Fibroblast of pulmonary artery (primary cell): ENCODE measurements at regions not wholly inside any gene's neighbourhood (a gene's known extent, or its start where the extent isn't known, plus 50 kb on each side); places are given as distances from the start of the nearest gene placed in this dataset.
"Not testable (repeated sequence)": the region's sequence is repeated elsewhere in the genome, so short reads cannot be mapped to it uniquely, and the experiment has no call there.

Source experiments
- DNase-seq: peaks from one replicate; pipeline ENCODE4 v3.0.0-alpha.2; 2010; ENCODE audit warnings: low read depth
- H3K4me3 ChIP-seq: replicated peaks from 2 replicates; pipeline ENCODE4 v1.5.1; 2011; ENCODE audit warnings: low read depth, mild to moderate bottlenecking, control low read depth, low read length, moderate library complexity
- TF ChIP-seq, protein P1 (sequence below): IDR thresholded peaks from 2 replicates; pipeline ENCODE4 v1.5.1; 2011; ENCODE audit warnings: mild to moderate bottlenecking, control low read depth, low read length, inconsistent platforms; ENCODE audit errors: missing control alignments

DNA sequence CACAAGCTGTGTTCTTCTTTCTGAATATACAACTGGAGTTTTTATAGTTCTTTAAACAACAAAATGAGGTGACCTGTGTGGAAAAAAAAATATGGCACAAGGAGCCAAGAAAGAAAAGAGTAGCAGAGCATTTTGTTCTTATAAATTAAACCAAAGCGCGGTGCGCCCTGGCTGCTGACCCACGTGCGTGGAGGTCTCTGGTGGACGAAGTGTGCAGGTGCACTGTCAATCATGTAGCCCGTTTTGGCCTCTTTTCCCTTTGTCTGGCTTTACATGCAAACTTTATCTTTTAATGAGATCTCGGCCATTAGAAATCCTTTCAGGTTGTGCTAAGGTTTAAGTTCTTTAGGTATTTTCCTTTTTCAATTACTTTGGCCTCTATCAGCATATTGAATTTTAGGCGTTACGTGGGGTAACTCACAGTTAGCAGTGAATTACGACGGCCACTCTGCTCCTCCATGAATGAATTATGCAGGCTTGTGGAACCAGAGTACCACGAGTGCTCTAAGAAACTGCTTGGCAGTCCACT is 443.9 kb upstream of the SLC10A2 start:
- H3K4me3 ChIP-seq, result no peak overlapping the region
- TF ChIP-seq, protein P1, sequence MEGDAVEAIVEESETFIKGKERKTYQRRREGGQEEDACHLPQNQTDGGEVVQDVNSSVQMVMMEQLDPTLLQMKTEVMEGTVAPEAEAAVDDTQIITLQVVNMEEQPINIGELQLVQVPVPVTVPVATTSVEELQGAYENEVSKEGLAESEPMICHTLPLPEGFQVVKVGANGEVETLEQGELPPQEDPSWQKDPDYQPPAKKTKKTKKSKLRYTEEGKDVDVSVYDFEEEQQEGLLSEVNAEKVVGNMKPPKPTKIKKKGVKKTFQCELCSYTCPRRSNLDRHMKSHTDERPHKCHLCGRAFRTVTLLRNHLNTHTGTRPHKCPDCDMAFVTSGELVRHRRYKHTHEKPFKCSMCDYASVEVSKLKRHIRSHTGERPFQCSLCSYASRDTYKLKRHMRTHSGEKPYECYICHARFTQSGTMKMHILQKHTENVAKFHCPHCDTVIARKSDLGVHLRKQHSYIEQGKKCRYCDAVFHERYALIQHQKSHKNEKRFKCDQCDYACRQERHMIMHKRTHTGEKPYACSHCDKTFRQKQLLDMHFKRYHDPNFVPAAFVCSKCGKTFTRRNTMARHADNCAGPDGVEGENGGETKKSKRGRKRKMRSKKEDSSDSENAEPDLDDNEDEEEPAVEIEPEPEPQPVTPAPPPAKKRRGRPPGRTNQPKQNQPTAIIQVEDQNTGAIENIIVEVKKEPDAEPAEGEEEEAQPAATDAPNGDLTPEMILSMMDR, result no peak
- no peak for DNase-seq

DNA sequence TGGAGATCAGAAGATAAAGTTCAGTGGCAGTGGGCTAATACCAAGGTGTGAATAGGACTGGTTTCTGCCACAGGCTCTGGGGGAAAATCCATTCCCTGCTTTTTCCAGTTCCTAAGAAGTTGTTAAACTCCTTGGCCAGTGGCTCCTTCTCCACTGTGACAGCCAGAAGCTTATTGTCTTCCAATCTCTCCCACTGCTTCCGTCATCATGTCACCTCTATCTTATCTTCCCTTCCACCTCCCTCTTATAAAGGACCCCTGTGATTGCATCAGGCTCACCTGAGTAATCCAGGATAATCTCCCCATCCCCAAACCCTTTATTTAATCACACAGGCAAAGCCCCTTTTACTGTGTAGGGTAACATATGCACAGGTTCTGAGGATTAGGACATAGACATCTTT is 431.2 kb upstream of the SLC10A2 start:
- TF ChIP-seq, protein P1, result no peak
- DNase-seq, result no peak
- H3K4me3 ChIP-seq, result no peak overlapping the region

DNA sequence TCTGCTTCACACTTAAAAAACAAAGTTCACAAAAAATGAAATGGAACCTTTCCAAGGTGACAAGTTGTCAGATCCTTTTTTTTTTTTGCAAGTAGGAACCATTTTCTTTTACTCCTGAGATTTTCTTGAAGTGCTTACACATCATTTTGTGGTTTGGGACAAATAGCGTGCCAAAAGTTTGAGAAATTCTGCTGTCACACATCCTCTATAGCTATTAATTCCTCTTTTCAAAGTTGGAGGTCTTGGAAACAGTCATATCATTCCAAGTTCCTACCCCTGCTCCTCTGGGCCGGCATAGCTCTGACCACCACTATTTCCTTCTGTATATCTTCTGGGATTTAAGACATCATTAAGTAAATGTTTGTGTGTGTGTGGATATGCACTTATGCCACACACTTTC is 421.6 kb upstream of the SLC10A2 start:
- no peak for DNase-seq

DNA sequence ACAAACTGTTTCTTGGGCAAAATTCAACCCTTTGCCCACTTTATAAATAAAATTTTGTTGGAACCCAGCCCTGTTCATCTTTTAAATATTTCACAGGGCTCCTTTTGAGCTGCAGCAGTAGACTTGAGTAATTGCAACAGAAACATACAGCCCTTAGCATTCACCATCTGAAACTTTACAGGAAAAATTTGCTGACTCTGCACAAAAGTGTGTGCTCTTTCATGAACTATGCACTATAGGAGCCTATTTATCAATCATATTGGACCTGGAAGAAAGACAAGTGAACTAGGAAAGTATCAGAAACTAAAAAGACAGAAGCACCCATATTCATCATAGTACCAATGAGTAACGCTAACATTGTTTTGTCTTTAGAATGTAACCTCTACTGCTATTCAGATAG is 406.9 kb upstream of the SLC10A2 start:
- TF ChIP-seq, protein P1, result no peak

More for the DNA sequence above, 421.6 kb upstream of the SLC10A2 start:
- H3K4me3 ChIP-seq, result no peak overlapping the region
- TF ChIP-seq, protein P1, result no peak

DNA sequence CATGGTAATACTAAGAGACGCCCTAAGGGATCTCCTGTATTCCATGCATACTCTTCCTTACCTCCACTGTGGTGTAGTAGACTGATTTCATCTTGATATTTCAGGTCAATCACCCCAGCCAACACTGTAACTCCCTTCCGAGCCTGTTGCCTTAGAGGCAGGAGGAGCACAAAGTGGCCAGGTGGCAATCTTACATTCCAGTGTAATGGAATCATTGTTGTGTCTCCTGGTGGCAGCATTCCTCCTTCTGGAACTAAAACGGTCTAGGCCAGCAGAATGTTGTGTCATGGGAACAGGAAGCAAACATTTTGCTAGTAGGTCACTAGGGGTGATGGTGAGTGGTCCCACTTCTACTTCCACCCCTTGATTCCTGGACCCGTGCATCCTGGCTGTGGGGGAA is 405.7 kb upstream of the SLC10A2 start:
- TF ChIP-seq, protein P1, result no peak
- no peak for DNase-seq

More for the DNA sequence above, 406.9 kb upstream of the SLC10A2 start:
- no peak overlapping the region for H3K4me3 ChIP-seq
- no peak for DNase-seq

DNA sequence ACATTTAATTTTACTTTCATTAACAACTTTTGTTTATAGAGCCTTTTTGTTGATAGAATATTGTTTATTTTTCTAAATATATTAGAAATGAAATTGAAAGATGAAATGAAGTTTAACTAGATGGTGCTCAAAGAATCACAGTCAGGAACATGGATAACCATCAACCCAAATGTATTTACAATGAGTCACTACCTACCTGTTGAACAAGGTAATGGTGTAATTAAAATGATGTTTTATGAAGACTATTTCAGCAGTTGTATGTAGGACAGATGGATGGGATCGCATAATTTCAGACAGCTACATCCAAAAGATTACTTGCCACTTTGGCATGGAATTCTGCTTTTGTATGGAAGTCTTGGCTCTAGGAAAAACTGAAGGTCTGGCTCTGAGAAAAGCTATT is 403.6 kb upstream of the SLC10A2 start:
- no peak overlapping the region for H3K4me3 ChIP-seq
- TF ChIP-seq, protein P1, result no peak
- no peak for DNase-seq

More for the DNA sequence above, 405.7 kb upstream of the SLC10A2 start:
- no peak overlapping the region for H3K4me3 ChIP-seq

DNA sequence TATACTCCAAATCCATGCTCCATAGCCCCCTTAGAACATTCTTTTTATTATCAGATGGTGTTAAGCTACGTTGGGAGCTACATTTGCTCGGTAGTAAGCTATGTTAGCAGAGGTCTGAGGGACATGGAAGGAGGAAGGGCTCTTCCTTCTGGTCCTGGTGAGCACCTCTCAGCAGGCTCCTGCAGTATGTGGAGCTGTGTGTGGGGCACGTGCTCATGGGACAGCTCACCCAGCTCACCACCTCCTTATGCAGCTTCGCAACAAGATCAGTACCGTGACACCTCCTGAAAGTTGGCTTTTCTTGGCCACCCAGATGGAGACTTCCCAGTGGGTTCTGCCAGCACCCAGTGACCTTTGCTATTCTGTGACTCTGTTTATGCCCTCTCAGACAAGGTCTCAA is 400.5 kb upstream of the SLC10A2 start:
- DNase-seq, result no peak

DNA sequence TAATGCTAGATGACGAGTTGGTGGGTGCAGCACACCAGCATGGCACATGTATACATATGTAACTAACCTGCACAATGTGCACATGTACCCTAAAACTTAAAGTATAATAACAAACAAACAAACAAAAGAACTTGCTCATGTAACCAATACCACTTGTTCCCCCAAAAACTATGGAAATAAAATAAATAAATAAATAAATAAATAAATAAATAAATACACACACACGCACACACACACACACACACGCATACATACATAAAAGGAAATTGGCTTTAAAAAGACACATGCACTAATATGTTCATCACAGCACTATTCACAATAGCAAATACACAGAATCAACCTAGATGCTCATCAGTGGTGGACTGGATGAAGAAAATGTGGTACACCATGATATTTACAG is 394.0 kb upstream of the SLC10A2 start:
- H3K4me3 ChIP-seq, DNase-seq: not testable (repeated sequence)

More for the DNA sequence above, 400.5 kb upstream of the SLC10A2 start:
- no peak overlapping the region for H3K4me3 ChIP-seq
- TF ChIP-seq, protein P1, result no peak

DNA sequence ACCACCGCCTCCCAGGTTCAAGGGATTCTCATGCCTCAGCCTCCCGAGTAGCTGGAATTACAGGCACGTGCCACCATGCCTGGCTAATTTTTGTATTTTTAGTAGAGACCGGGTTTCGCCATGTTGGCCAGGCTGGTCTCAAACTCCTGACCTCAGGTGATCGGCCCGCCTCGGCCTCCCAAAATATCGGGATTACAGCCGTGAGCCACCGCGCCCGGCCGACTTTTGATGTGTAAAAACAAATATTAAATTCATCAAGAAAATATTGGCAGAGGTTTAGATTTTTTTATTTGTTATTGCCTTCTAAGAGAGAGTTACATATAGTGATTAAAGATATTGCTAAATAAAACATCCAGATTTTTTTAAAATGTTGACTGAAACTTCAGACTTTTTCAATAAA is 390.8 kb upstream of the SLC10A2 start:
- H3K4me3 ChIP-seq, DNase-seq: not testable (repeated sequence)
